AG09309 (cell line): ENCODE measurements at regions not wholly inside any gene's neighbourhood (a gene's known extent, or its start where the extent isn't known, plus 50 kb on each side); places are given as distances from the start of the nearest gene placed in this dataset.
A peak's percentile ranks its signal among the peaks of the same experiment; 100 is the strongest.
"Not testable (repeated sequence)": the region's sequence is repeated elsewhere in the genome, so short reads cannot be mapped to it uniquely, and the experiment has no call there.

Source experiments
- DNase-seq: peaks from one replicate; pipeline ENCODE4 v3.0.0-alpha.2; 2010; ENCODE audit warnings: low read depth
- H3K4me3 ChIP-seq: 2 replicates; pipeline ENCODE4 v1.5.1; 2011; ENCODE audit warnings: mild to moderate bottlenecking, low read depth, low read length, moderate library complexity; ENCODE audit not compliant: control insufficient read depth
- TF ChIP-seq, protein P1 (sequence below): IDR thresholded peaks from 2 replicates; pipeline ENCODE4 v1.5.1; 2011; ENCODE audit warnings: mild to moderate bottlenecking, low read depth, low read length, inconsistent platforms; ENCODE audit not compliant: insufficient read depth, control insufficient read depth; ENCODE audit errors: missing control alignments

DNA sequence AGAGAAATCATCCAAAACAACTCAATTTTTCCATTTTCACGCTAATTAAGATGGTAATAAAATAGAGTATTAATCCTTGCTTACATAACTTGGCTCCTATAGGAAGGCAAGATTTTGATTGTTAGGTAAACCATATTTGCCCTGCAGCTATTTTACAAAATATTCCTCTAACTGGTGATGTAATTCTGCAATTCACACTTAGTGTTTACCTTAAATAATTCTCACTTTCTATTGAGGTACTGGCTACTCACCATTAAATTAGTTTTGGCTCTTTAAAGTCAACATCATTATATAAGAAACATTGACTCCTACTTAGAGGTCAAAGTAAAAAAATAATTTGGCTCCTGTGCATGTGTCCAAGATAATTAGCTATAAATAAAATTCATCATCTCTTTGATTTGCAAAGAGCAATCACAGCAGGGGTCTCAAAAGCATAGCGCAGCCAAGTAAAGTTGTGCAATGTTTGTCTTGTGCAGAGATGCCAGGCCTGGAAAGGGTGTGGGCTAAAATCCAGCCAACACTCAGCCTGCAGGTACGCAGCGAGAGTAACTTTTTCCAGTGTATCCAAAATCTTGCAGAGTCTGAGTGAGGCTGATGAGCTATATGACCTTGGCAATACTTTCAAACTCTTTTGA, 501.2 kb downstream of the MMUT start:
- no peak for DNase-seq
- TF ChIP-seq, protein P1, sequence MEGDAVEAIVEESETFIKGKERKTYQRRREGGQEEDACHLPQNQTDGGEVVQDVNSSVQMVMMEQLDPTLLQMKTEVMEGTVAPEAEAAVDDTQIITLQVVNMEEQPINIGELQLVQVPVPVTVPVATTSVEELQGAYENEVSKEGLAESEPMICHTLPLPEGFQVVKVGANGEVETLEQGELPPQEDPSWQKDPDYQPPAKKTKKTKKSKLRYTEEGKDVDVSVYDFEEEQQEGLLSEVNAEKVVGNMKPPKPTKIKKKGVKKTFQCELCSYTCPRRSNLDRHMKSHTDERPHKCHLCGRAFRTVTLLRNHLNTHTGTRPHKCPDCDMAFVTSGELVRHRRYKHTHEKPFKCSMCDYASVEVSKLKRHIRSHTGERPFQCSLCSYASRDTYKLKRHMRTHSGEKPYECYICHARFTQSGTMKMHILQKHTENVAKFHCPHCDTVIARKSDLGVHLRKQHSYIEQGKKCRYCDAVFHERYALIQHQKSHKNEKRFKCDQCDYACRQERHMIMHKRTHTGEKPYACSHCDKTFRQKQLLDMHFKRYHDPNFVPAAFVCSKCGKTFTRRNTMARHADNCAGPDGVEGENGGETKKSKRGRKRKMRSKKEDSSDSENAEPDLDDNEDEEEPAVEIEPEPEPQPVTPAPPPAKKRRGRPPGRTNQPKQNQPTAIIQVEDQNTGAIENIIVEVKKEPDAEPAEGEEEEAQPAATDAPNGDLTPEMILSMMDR = no peak
- H3K4me3 ChIP-seq = no peak overlapping the region

DNA sequence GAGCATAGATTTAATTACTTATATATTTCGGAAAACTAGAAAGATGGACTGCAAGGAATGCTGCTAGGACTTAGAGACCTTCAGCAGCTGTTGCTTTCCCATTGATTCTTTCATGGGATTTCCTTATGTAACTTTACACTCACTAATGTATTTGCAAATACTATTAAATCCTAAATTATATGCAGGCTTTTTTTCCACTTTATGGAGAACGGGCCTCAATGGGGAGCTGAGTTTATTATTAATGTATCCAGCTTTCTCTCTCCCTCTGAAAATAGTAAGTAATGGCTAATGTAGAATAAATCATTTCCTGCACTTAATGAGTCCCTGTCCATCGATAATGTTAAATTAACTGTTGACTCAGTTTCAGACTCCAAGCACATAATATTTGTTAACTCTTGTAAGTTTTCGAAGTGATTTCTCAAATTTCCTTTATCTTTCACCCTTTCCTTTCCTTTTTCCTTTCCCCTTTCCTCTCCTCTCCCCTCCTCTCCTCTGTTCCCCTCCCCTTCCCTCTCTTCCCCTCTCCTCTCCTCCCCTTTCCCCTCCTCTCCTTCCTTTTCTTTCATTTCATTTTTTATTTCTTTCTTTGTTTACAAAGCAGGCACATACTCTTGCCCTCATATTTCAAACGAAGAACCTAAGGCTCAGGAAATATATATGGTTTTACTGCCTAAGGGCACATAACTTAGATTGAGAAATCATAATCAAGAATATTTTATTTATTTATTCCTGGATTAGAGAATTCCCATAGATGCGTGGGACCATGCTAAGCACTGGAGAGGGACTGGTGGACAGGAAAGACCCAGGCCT, 503.6 kb downstream of the MMUT start:
- DNase-seq = no peak
- no peak overlapping the region for H3K4me3 ChIP-seq
- TF ChIP-seq, protein P1 = no peak

- no peak overlapping the region for H3K4me3 ChIP-seq
- TF ChIP-seq, protein P1 = no peak
- DNase-seq = peak; percentile 13
Observed at GRCh38 chr6:48957781-48958180, 505.3 kb downstream of the MMUT start.

DNA sequence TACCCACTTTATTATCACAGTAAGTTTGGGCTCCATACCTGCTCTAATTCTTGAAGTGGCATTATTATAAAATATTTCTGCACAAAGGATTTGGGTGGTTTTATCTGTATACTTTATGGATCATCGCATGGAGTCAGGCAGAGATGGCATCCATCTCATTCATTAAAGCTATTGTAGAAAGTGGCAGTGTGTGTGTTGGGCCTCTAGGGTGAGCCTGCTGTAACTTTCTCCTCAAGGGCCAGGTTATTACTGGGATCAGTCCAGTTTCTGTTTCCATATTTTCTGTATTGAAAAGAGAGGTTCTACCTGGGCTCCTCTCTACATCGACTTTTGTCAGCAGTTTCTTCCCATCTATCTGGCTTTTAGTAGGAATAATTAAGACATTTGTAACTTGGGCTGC, 511.1 kb downstream of the MMUT start:
- no peak for DNase-seq
- TF ChIP-seq, protein P1 = no peak
- H3K4me3 ChIP-seq = no peak overlapping the region

DNA sequence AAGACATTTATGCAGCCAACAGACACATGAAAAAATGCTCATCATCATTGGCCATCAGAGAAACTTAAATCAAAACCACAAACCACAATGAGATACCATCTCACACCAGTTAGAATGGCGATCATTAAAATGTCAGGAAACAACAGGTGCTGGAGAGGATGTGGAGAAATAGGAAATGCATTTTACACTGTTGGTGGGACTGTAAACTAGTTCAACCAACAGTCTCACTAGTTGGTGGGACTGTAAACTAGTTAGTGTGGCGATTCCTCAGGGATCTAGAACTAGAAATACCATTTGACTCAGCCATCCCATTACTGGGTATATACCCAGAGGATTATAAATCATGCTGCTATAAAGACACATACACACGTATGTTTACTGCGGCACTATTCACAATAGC, 518.8 kb downstream of the MMUT start:
- DNase-seq = not testable (repeated sequence)

DNA sequence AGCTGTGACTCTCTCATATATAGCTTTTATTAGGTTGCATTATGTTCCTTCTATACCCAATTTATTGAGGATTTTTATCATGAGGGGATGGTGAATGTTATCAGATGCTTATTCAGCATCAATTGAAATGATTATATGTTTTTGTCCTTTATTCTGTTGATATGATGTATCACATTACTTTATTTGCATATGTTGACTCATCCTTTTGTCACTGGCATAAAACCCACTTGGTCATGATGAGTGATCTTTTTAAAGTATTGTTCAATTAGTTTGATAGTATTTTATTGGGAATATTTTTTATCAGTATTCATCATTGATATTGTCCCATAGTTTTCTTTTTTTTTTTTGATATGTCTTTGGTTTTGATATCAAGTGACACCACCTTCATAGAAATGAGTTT, 529.9 kb downstream of the MMUT start:
- TF ChIP-seq, protein P1 = no peak
- DNase-seq = no peak
- H3K4me3 ChIP-seq = no peak overlapping the region

More for the DNA sequence above, 518.8 kb downstream of the MMUT start:
- not testable (repeated sequence) for H3K4me3 ChIP-seq

GRCh38 chr6:48928937-48929336, 534.1 kb downstream of the MMUT start:
- DNase-seq = no peak
- no peak overlapping the region for H3K4me3 ChIP-seq
- TF ChIP-seq, protein P1 = no peak
